ENCODE measurements at regions not wholly inside any gene's neighbourhood (a gene's known extent, or its start where the extent isn't known, plus 50 kb on each side); places are given as distances from the start of the nearest gene placed in this dataset.

DNA sequence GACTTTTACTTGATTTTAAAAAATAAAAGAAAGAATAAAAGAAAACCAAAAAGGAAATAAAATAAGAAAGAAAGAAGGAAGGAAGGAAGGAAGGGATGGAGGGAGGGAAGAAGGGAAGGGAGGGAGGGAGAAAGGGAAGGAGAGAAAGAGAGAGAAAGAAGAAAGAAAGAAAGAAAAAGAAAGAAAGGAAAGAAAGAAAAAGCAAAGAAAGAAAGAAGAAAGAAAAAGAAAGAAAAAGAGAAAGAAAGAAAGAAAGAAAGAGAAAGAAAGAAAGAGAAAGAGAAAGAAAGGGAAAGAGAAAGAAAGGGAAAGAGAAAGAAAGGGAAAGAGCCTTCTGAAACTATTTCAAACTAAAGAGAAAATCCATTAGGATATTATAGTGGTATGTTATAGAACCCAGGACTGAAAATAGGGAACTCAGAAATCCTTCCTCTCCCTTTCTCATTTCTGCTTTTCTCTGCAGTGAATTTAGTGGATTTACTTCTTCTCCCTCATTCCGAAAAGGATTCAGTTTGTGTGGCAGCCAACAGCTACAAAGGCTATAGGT, 414.7 kb upstream of the CCNG1 start:
- TF ChIP-seq, protein P1, sequence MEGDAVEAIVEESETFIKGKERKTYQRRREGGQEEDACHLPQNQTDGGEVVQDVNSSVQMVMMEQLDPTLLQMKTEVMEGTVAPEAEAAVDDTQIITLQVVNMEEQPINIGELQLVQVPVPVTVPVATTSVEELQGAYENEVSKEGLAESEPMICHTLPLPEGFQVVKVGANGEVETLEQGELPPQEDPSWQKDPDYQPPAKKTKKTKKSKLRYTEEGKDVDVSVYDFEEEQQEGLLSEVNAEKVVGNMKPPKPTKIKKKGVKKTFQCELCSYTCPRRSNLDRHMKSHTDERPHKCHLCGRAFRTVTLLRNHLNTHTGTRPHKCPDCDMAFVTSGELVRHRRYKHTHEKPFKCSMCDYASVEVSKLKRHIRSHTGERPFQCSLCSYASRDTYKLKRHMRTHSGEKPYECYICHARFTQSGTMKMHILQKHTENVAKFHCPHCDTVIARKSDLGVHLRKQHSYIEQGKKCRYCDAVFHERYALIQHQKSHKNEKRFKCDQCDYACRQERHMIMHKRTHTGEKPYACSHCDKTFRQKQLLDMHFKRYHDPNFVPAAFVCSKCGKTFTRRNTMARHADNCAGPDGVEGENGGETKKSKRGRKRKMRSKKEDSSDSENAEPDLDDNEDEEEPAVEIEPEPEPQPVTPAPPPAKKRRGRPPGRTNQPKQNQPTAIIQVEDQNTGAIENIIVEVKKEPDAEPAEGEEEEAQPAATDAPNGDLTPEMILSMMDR (IDR thresholded peaks at IDR 0.05), result no peak
- TF ChIP-seq, protein P2, sequence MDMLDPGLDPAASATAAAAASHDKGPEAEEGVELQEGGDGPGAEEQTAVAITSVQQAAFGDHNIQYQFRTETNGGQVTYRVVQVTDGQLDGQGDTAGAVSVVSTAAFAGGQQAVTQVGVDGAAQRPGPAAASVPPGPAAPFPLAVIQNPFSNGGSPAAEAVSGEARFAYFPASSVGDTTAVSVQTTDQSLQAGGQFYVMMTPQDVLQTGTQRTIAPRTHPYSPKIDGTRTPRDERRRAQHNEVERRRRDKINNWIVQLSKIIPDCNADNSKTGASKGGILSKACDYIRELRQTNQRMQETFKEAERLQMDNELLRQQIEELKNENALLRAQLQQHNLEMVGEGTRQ (CRISPR knock-in tag; IDR thresholded peaks at IDR 0.05), result no peak
- TF ChIP-seq JUN (CRISPR knock-in tag; IDR thresholded peaks at IDR 0.05), result no peak
- TF ChIP-seq ZNF416 (CRISPR knock-in tag; IDR thresholded peaks at IDR 0.05), result no peak
- TF ChIP-seq, protein P3, sequence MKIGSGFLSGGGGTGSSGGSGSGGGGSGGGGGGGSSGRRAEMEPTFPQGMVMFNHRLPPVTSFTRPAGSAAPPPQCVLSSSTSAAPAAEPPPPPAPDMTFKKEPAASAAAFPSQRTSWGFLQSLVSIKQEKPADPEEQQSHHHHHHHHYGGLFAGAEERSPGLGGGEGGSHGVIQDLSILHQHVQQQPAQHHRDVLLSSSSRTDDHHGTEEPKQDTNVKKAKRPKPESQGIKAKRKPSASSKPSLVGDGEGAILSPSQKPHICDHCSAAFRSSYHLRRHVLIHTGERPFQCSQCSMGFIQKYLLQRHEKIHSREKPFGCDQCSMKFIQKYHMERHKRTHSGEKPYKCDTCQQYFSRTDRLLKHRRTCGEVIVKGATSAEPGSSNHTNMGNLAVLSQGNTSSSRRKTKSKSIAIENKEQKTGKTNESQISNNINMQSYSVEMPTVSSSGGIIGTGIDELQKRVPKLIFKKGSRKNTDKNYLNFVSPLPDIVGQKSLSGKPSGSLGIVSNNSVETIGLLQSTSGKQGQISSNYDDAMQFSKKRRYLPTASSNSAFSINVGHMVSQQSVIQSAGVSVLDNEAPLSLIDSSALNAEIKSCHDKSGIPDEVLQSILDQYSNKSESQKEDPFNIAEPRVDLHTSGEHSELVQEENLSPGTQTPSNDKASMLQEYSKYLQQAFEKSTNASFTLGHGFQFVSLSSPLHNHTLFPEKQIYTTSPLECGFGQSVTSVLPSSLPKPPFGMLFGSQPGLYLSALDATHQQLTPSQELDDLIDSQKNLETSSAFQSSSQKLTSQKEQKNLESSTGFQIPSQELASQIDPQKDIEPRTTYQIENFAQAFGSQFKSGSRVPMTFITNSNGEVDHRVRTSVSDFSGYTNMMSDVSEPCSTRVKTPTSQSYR (CRISPR knock-in tag; IDR thresholded peaks at IDR 0.05), result no peak
- no peak for TF ChIP-seq CREB1 (CRISPR knock-in tag; IDR thresholded peaks at IDR 0.05)

Data from WTC11 (cell line).